ENCODE measurements at regions not wholly inside any gene's neighbourhood (a gene's known extent, or its start where the extent isn't known, plus 50 kb on each side); places are given as distances from the start of the nearest gene placed in this dataset.

DNA sequence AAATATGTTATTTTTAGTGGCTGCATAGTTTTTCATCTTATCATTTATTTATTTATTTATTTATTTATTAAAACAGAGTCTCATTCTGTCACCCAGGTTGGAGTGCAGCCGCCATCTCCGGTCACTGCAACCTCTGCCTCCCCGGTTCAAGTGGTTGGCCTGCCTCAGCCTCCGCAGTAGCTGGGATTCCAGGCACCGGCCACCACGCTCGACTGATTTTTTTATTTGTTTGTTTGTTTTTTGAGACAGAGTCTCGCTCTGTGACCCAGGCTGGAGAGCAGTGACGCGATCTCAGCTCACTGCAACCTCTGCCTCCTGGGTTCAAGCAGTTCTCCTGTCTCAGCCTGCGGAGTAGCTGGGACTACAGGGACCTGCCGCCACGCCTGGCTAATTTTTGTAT lies 262.9 kb upstream of the DDI1 start:
- peaks cover 4% of the 10 kb centered on the region for H3K4me1 ChIP-seq (ENCODE audit: control insufficient read depth, extremely low read depth, insufficient read depth, low read length)
- intact Hi-C loops (cut with micrococcal nuclease), result no loop called here
- TF ChIP-seq POLR2A (IDR thresholded peaks at IDR 0.05; ENCODE audit: low read depth, low read length), result no peak
- no peak for TF ChIP-seq MYC (IDR thresholded peaks at IDR 0.05; ENCODE audit: low read depth, low read length)
- no peak for TF ChIP-seq JUN (IDR thresholded peaks at IDR 0.05; ENCODE audit: borderline replicate concordance, insufficient read depth, insufficient read length, low read depth)
- TF ChIP-seq FOS (IDR thresholded peaks at IDR 0.05; ENCODE audit: borderline replicate concordance, insufficient read depth, low read length), result no peak
- no peak for TF ChIP-seq POLR2AphosphoS5 (IDR thresholded peaks at IDR 0.05; ENCODE audit: insufficient read depth, low read depth, low read length)
- TF ChIP-seq, protein P1, sequence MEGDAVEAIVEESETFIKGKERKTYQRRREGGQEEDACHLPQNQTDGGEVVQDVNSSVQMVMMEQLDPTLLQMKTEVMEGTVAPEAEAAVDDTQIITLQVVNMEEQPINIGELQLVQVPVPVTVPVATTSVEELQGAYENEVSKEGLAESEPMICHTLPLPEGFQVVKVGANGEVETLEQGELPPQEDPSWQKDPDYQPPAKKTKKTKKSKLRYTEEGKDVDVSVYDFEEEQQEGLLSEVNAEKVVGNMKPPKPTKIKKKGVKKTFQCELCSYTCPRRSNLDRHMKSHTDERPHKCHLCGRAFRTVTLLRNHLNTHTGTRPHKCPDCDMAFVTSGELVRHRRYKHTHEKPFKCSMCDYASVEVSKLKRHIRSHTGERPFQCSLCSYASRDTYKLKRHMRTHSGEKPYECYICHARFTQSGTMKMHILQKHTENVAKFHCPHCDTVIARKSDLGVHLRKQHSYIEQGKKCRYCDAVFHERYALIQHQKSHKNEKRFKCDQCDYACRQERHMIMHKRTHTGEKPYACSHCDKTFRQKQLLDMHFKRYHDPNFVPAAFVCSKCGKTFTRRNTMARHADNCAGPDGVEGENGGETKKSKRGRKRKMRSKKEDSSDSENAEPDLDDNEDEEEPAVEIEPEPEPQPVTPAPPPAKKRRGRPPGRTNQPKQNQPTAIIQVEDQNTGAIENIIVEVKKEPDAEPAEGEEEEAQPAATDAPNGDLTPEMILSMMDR (IDR thresholded peaks at IDR 0.05; ENCODE audit: extremely low read depth in 1 of 2, insufficient read depth in 1 of 2, low read depth in 1 of 2, low read length in 2 of 2), result no peak
- TF ChIP-seq GATA2 (IDR thresholded peaks at IDR 0.05; ENCODE audit: insufficient read depth, insufficient read length, low read depth, low read length), result no peak
- no peak for TF ChIP-seq EZH2 (IDR thresholded peaks at IDR 0.05; ENCODE audit: borderline replicate concordance, low read depth, low read length, severe bottlenecking)
- TF ChIP-seq, protein P2, sequence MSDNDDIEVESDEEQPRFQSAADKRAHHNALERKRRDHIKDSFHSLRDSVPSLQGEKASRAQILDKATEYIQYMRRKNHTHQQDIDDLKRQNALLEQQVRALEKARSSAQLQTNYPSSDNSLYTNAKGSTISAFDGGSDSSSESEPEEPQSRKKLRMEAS (IDR thresholded peaks at IDR 0.05; ENCODE audit: insufficient read depth, insufficient read length), result no peak
- no peaks in the 10 kb centered on the region for H3K36me3 ChIP-seq (ENCODE audit: control insufficient read depth in 2 of 2, extremely low read depth in 1 of 2, insufficient read depth in 2 of 2, low read length in 2 of 2)
- H3K4me3 ChIP-seq (replicated peaks in 1 of 3; ENCODE audit: insufficient read depth in 1 of 3, low read depth in 1 of 3, low read length in 3 of 3), result no peak overlapping the region
- H2AFZ ChIP-seq (ENCODE audit: low read depth, low read length), result no peak overlapping the region
- no peaks in the 10 kb centered on the region for H3K79me2 ChIP-seq (ENCODE audit: control insufficient read depth, insufficient read depth, low read length)
- POLR2A ChIA-PET, result no interaction called here
- no peaks in the 10 kb centered on the region for H3K9me1 ChIP-seq (replicated peaks; ENCODE audit: control insufficient read depth, extremely low read depth, insufficient read depth, low read length)
- no peaks in the 10 kb centered on the region for H3K9me3 ChIP-seq (replicated peaks; ENCODE audit: control insufficient read depth, insufficient read depth, low read length)
- no peaks in the 10 kb centered on the region for H4K20me1 ChIP-seq (replicated peaks; ENCODE audit: control insufficient read depth, extremely low read depth, insufficient read depth, low read length)
- H3K27me3 ChIP-seq (ENCODE audit: control insufficient read depth in 2 of 2, insufficient read depth in 2 of 2, low read length in 2 of 2), result no peaks in the 10 kb centered on the region
- BruUV-seq (replicated peaks), result no TSS peak
- no peak overlapping the region for H3K9ac ChIP-seq (replicated peaks; ENCODE audit: extremely low read depth, insufficient read depth, low read length)
- FAIRE-seq (no peak), DNase-seq (ENCODE audit: low read depth, low spot score) (no peak)
- H3K27ac ChIP-seq (ENCODE audit: insufficient read depth, low read depth, low read length), result no peak overlapping the region
- no peak overlapping the region for H3K4me2 ChIP-seq (ENCODE audit: insufficient read depth, low read length)
- dilution Hi-C loops (cut with MboI; ENCODE audit: extremely low pct_ligation_motif_present, low sequenced_read_pairs), result no loop called here
- CTCF ChIA-PET, result no interaction called here
